GM21723 (cell line): ENCODE measurements at regions not wholly inside any gene's neighbourhood (a gene's known extent, or its start where the extent isn't known, plus 50 kb on each side); places are given as distances from the start of the nearest gene placed in this dataset.

Experiments used
- ATAC-seq: cut with Tn5 transposase; IDR thresholded peaks from one replicate; pipeline ENCODE4 v1.9.1; 2021; ENCODE audit warnings: mild to moderate bottlenecking, moderate library complexity; ENCODE audit not compliant: unreplicated experiment

- no peak for ATAC-seq
Observed at GRCh38 chr4:184575306-184575705, 73.9 kb downstream of the CASP3 start.

DNA sequence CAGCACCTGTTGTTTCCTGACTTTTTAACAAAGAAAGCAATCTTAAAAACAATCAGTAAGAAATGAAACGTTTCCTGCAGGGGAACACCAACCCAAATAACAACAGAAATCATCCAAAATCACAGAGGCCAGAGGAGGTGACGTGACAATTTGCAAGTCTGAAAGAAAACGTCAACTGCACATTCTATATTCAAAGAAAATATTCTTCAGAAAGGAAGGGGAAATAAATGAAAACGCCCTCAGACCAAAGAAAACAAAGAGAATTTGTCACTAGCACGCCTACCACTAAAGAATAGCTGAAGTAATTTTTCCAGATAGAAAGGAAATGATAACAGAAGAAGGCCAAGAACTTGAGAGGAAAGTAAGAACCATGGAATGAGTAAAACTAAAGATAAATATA, 74.4 kb downstream of the CASP3 start:
- ATAC-seq: no peak

GRCh38 chr4:184573701-184574100, 75.5 kb downstream of the CASP3 start:
- no peak for ATAC-seq

GRCh38 chr4:184568770-184569169, 80.5 kb downstream of the CASP3 start:
- no peak for ATAC-seq

DNA sequence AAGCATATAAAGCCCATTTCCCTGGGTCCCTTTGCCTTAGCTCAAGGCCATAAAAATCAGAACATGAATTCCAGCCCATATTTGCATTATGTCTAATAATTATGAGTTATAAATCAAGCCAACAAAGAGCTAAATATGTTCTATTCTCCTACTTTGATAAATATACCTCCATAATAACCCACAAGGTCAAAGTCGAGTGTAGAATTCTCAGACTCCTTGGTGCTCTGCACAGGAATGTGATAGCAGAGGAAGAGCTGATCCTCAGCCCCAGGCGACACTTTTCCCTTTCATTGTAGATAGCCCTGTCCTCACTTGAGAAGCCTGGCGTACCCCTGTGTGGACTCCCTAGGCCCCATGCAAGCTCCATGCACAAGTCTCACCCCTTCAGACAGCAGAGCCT, 85.6 kb downstream of the CASP3 start:
- ATAC-seq: no peak

DNA sequence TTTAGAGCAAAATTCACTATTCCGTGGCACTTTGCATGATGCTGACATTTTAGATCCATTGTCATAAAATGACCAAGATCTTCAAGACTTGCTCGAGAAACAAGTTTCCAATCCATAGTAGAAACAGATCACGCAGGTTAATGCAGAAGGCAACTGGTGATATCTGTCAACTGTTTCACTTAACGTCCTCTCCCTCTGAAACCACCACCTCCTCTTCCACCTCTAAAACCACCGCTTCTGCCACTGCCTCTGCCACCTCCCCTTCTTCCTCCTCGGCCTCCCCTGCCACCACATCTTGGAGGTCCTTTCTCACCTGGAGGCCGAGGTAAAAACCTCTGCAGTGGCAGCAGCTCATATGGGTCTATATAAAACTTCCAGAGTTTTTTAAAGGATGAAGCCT, 84.6 kb upstream of the IRF2 start:
- no peak for ATAC-seq

GRCh38 chr4:184553891-184554290, 79.5 kb upstream of the IRF2 start:
- ATAC-seq: no peak

- ATAC-seq: no peak
Observed at GRCh38 chr4:184550476-184550875, 76.1 kb upstream of the IRF2 start.

DNA sequence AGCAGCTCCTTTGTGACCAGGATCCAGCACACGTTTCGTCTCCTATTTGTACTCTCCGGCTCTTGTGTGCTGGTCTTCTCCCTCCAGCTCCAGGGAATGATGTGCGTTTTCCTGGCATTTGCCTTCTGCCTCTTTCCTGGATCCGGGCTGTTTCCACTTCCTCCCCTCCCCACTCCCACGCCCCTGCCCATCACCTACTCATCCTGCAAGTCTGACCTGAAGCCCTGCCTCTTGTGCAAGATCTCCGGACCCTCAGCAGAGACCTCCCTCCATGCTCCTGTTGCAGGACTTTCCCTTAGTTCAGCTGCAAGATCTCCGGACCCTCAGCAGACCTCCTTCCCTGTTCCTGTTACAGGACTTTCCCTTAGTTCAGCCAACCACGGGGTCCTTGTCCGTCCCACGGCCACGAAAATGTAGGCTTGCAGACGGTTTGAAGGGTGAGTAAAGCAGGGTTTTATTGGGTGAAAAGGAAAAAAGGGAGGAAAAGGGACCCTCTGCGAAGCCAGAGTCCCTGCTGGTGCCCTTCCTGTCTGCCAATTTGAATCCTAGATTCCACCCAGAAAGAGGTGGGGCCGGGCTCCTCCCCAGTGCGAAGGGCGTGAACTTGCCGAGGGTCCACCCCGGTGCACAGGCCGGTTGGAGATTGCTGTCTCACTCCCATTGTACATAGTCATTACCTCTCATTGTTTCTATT, 74.4 kb upstream of the IRF2 start:
- no peak for ATAC-seq

DNA sequence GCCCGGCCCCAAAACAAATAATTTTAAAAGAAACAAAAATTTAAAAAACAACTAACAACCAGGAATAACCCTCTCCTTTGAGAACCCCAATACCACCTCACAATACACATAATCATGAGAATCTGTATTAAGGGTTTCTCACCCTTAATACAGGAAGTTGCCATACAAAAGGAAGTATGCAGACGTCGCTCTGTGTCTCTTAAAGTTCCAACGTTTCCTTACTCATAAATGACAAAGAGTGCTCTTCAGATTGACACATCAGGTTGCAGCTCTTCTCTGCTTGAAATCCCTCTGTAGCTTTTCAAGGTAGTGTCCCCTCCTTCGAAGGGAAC, 73.9 kb upstream of the IRF2 start:
- no peak for ATAC-seq

DNA sequence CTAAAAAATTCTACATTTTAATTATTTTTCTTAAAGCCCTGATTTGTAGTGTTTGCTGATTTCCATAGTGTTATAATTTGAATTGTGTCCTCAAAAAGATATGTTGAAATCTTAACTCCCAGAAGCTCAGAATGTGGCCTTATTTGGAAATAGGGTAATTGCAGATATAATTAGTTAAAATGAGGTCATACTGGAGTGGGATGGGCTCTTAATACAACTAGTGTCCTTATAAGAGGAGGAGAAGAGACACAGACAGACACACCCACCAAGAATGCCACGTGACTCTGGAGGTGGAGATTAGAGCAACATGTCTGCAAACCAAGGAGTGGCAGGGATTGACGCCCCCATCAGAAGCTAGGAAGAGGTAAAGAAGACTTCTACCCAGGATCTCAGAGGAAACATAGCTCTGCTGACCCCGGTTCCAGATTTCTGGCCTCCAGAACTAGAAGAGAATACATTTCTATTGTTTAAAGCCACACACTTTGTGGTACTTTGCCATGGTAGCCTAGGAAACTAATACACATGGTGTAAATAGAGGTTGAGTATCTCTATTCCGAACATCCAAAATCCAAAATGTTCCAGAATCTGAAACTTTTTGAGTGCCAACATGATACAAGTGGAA, 70.5 kb upstream of the IRF2 start:
- no peak for ATAC-seq

DNA sequence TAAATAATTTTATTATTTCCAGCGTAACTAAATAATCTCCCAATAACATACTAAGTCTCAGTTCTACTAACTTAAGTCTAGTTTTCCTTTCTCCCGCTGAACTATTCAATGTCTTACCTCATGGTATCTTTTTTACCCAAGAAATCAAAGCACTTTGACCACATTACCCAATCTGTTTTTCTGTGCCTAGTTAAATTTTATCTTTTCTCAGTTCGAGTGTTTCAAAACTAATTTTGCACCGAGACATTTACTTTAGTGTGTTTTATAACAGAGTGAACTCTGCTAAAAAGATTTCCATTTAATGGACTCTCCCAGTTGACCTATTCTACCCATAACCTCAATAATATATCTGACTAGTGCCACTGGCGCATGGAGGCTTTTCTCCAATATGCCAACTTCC, 67.6 kb upstream of the IRF2 start:
- ATAC-seq: no peak

- ATAC-seq: no peak
Observed at GRCh38 chr4:184540307-184540706, 66.0 kb upstream of the IRF2 start.

GRCh38 chr4:184538023-184538599, 63.8 kb upstream of the IRF2 start:
- peak; percentile 53 for ATAC-seq

GRCh38 chr4:184537269-184538022, 63.1 kb upstream of the IRF2 start:
- peak; percentile 66 for ATAC-seq

DNA sequence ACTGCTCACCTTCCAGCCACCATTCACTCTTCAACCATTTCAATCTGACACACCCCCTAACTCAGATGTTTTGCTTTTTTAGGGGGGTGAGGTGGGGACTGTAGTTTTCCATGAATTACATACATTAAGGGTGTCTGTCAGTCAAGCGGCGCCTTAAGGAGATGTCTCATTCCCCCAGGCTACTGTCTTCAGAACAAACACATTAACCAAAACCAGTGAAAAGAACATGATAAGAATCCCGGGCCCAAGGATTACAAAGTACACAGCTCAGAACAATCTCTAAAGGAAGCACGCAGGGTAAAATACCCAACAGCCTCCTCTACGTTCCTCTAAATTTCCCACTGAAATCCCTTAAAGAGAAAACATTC, 62.5 kb upstream of the IRF2 start:
- ATAC-seq: peak; percentile 0

- no peak for ATAC-seq
Observed at GRCh38 chr4:184536065-184536880, 61.9 kb upstream of the IRF2 start.

GRCh38 chr4:184534511-184535391, 60.4 kb upstream of the IRF2 start:
- ATAC-seq: peak; percentile 59

GRCh38 chr4:184533908-184534307, 59.6 kb upstream of the IRF2 start:
- ATAC-seq: no peak

DNA sequence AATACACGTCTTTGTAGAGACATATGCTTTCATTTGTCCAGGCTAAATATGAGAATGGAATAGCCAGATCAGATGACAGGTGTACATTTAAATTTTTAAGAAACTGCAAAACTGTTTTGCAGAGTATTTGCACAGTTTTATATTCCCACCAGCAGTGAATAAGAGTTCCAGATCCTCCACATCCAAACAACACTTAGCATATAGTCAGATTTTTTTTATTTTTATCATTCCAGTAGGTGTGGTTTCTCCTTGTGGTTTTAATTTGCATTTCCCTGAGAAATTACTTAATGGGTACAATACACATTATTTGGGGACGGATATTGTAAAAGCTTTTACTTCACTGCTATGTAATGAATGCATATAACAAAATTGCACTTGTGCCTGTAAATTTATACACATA, 56.7 kb upstream of the IRF2 start:
- ATAC-seq: no peak
